ENCODE measurements at regions not wholly inside any gene's neighbourhood (a gene's known extent, or its start where the extent isn't known, plus 50 kb on each side); places are given as distances from the start of the nearest gene placed in this dataset.

GRCh38 chr2:221231511-221231910, 340.6 kb downstream of the EPHA4 start:
- TF ChIP-seq CTCF (IDR thresholded peaks at IDR 0.05) (no peak), POLR2A (IDR thresholded peaks at IDR 0.05) (no peak)
